PC-9 (cell line): ENCODE measurements at regions not wholly inside any gene's neighbourhood (a gene's known extent, or its start where the extent isn't known, plus 50 kb on each side); places are given as distances from the start of the nearest gene placed in this dataset.

ENCODE experiments used
- BruUV-seq: library from RNA; stranded (reverse); fragments of 400-500 nt; replicated peaks from 2 replicates; lab custom pipeline; 2021; lab: Mats Ljungman, UMichigan
- CTCF ChIA-PET: fragments of 300-600 bp; sonication (Branson Sonifier 250); formaldehyde crosslinking; loops from one replicate; lab custom pipeline; 2022; ENCODE audit warnings: antibody characterized with exemption; lab: Charles Lee
- POLR2A ChIA-PET: fragments of 300-600 bp; sonication (Branson Sonifier 250); formaldehyde crosslinking; loops from one replicate; lab custom pipeline; 2022; ENCODE audit warnings: antibody characterized with exemption; ENCODE audit not compliant: unreplicated experiment; lab: Charles Lee
- DNase-seq, 2 experiments: peaks; one replicate each; pipeline versions ENCODE4 v3.0.0 to v3.0.0-alpha.2; 2015 to 2022; ENCODE audit warnings: mixed read lengths in 1 of 2
- H2AFZ ChIP-seq: fragments of 200-600 bp; sonication (generic); 2 replicates; pipeline ENCODE4 v1.8.1; 2017; ENCODE audit warnings: antibody characterized with exemption
- H3F3A ChIP-seq: fragments of 200-600 bp; sonication (generic); 2 replicates; pipeline ENCODE4 v1.8.1; 2017; ENCODE audit warnings: antibody characterized with exemption, mild to moderate bottlenecking, low read depth; ENCODE audit not compliant: insufficient read depth
- H3K27ac ChIP-seq: fragments of 200-600 bp; sonication (generic); 2 replicates; pipeline ENCODE4 v1.6.1; 2016; ENCODE audit warnings: mixed run types
- H3K27me3 ChIP-seq: fragments of 200-600 bp; sonication (generic); 2 replicates; pipeline ENCODE4 v1.6.1; 2016; ENCODE audit warnings: low read depth, mixed run types; ENCODE audit not compliant: insufficient read depth
- H3K36me3 ChIP-seq: fragments of 200-600 bp; sonication (generic); 2 replicates; pipeline ENCODE4 v1.6.1; 2016; ENCODE audit warnings: low read depth, mixed run types
- H3K4me1 ChIP-seq: fragments of 200-600 bp; sonication (generic); replicated peaks from 2 replicates; pipeline ENCODE4 v1.6.1; 2016; ENCODE audit warnings: mixed run types; ENCODE audit not compliant: insufficient read depth
- H3K4me2 ChIP-seq: fragments of 200-600 bp; sonication (generic); 2 replicates; pipeline ENCODE4 v1.6.1; 2017; ENCODE audit warnings: mixed run types
- H3K4me3 ChIP-seq: fragments of 200-600 bp; sonication (generic); 2 replicates; pipeline ENCODE4 v1.6.1; 2016; ENCODE audit warnings: mixed run types
- H3K79me2 ChIP-seq: fragments of 200-600 bp; sonication (generic); 2 replicates; pipeline ENCODE4 v1.6.1; 2017; ENCODE audit warnings: low read depth, mixed run types
- H3K9me2 ChIP-seq: fragments of 200-600 bp; sonication (generic); 2 replicates; pipeline ENCODE4 v1.8.1; 2017; ENCODE audit warnings: mild to moderate bottlenecking; ENCODE audit not compliant: insufficient read depth
- H3K9me3 ChIP-seq: fragments of 200-600 bp; sonication (generic); 2 replicates; pipeline ENCODE4 v1.8.1; 2016; ENCODE audit warnings: low read depth; ENCODE audit not compliant: insufficient read depth
- H4K20me1 ChIP-seq: fragments of 200-600 bp; sonication (generic); 2 replicates; pipeline ENCODE4 v1.8.1; 2017; ENCODE audit not compliant: insufficient read depth
- CTCF ChIP-seq: fragments of 200-600 bp; sonication (generic); conservative IDR thresholded peaks from 2 replicates; pipeline ENCODE4 v1.6.1; 2017; ENCODE audit warnings: mixed run types, antibody characterized with exemption, mild to moderate bottlenecking, moderate library complexity
- EZH2 ChIP-seq: fragments of 200-600 bp; sonication (generic); IDR thresholded peaks from 2 replicates; pipeline ENCODE4 v1.8.0; 2017; ENCODE audit warnings: antibody characterized with exemption, low read depth
- intact Hi-C: fragments of 100-400 bp; cut with micrococcal nuclease; formaldehyde crosslinking; loops from one replicate; pipeline ENCODE4 v1.10.0; 2022; ENCODE audit not compliant: unreplicated experiment

- no peaks in the 10 kb centered on the region for H3F3A ChIP-seq
- no peaks in the 10 kb centered on the region for H3K36me3 ChIP-seq
- H3K4me1 ChIP-seq, result no peaks in the 10 kb centered on the region
- H3K27me3 ChIP-seq, result no peaks in the 10 kb centered on the region
- peaks cover 4% of the 10 kb centered on the region; the same call in 1 of the 2 replicates for H3K9me3 ChIP-seq
- no peak overlapping the region for H3K4me3 ChIP-seq
- POLR2A ChIA-PET, result no interaction called here
- TF ChIP-seq CTCF, result no peak
- TF ChIP-seq EZH2, result no peak
- intact Hi-C loops, result no loop called here
- CTCF ChIA-PET, result no interaction called here
- H2AFZ ChIP-seq, result no peak overlapping the region
- DNase-seq, result no peak
- no TSS peak for BruUV-seq
- no peak overlapping the region for H3K4me2 ChIP-seq
- no peaks in the 10 kb centered on the region for H3K79me2 ChIP-seq
- H3K9me2 ChIP-seq, result 0 out of 2 replicates have a peak, but pooled peaks cover 3% of the 10 kb centered on the region
- H4K20me1 ChIP-seq, result no peaks in the 10 kb centered on the region
- no peak overlapping the region for H3K27ac ChIP-seq
Observed at GRCh38 chr4:124530464-124531077, 182.0 kb downstream of the ANKRD50 start.

DNA sequence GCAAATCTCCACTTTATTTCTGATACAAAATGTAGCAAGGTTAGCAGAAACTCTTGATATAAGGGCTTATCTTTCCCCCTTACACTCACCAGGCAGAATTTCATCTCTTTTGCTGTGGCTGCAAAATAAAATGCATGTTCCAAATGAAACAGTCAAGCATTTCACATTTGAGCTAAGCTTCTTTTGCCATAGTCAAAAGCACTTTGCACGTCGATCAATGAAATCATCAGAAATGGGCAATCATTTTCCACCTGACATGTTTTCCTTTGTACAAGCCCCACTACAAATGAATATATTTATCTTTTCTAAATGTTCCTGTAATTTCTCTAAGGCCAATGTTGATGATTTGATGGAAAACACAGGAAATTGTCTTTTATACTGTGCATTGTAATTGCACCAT lies 178.4 kb downstream of the ANKRD50 start:
- peaks cover 4% of the 10 kb centered on the region; the same call in 1 of the 2 replicates for H3K9me3 ChIP-seq
- H3K36me3 ChIP-seq, result no peaks in the 10 kb centered on the region
- no peak overlapping the region for H2AFZ ChIP-seq
- 0 out of 2 replicates have a peak, but pooled peaks cover 3% of the 10 kb centered on the region for H3K9me2 ChIP-seq
- no peaks in the 10 kb centered on the region for H3F3A ChIP-seq
- ChIA-PET POLR2A (no interaction called here), CTCF (no interaction called here)
- no peak for TF ChIP-seq EZH2
- TF ChIP-seq CTCF, result no peak
- no TSS peak for BruUV-seq
- intact Hi-C loops, result no loop called here
- no peaks in the 10 kb centered on the region for H4K20me1 ChIP-seq
- no peak for DNase-seq
- H3K27me3 ChIP-seq, result no peaks in the 10 kb centered on the region
- no peaks in the 10 kb centered on the region for H3K4me1 ChIP-seq
- H3K27ac ChIP-seq, result no peak overlapping the region
- H3K79me2 ChIP-seq, result no peaks in the 10 kb centered on the region
- H3K4me2 ChIP-seq, result no peak overlapping the region
- no peak overlapping the region for H3K4me3 ChIP-seq

- BruUV-seq, result no TSS peak
- H3K36me3 ChIP-seq, result no peaks in the 10 kb centered on the region
- no peak for TF ChIP-seq EZH2
- no peak for TF ChIP-seq CTCF
- no peak for DNase-seq
- no peak overlapping the region for H2AFZ ChIP-seq
- peaks cover 4% of the 10 kb centered on the region; the same call in 1 of the 2 replicates for H3K9me3 ChIP-seq
- intact Hi-C loops, result no loop called here
- H3K79me2 ChIP-seq, result no peaks in the 10 kb centered on the region
- no peak overlapping the region for H3K4me2 ChIP-seq
- H4K20me1 ChIP-seq, result no peaks in the 10 kb centered on the region
- POLR2A ChIA-PET, result no interaction called here
- CTCF ChIA-PET, result no interaction called here
- no peak overlapping the region for H3K27ac ChIP-seq
- no peaks in the 10 kb centered on the region for H3K27me3 ChIP-seq
- no peaks in the 10 kb centered on the region for H3K4me1 ChIP-seq
- H3F3A ChIP-seq, result no peaks in the 10 kb centered on the region
- H3K4me3 ChIP-seq, result no peak overlapping the region
- 0 out of 2 replicates have a peak, but pooled peaks cover 3% of the 10 kb centered on the region for H3K9me2 ChIP-seq
Observed at GRCh38 chr4:124535003-124535402, 177.5 kb downstream of the ANKRD50 start.
